Peyer's patch (tissue), 4 donors: ENCODE measurements at regions not wholly inside any gene's neighbourhood (a gene's known extent, or its start where the extent isn't known, plus 50 kb on each side); places are given as distances from the start of the nearest gene placed in this dataset.

Experiments used
- DNase-seq, 3 donors: peaks; one replicate each; pipeline ENCODE4 v3.0.0-alpha.2; 2017 to 2019
- H3K27ac ChIP-seq, 4 donors: fragments of 200-600 bp; sonication (generic); one replicate each; pipeline ENCODE4 v1.5.1; 2016 to 2019
- H3K27me3 ChIP-seq, 2 donors: fragments of 200-600 bp; sonication (generic); one replicate each; pipeline ENCODE4 v1.5.1; 2019
- H3K36me3 ChIP-seq, 3 donors: fragments of 200-600 bp; sonication (generic); one replicate each; pipeline ENCODE4 v1.5.1; 2016 to 2019
- H3K4me1 ChIP-seq, 4 donors: fragments of 200-600 bp; sonication (generic); one replicate each; pipeline ENCODE4 v1.5.1; 2016 to 2019
- H3K4me3 ChIP-seq, 4 donors: fragments of 200-600 bp; sonication (generic); 1 replicate in 3 of 4; 2 replicates in 1 of 4; pipeline ENCODE4 v1.5.1; 2016 to 2019; ENCODE audit warnings: mild to moderate bottlenecking in 1 of 4
- H3K9me3 ChIP-seq, 4 donors: fragments of 200-600 bp; sonication (generic); one replicate each; pipeline ENCODE4 v1.5.1; 2016 to 2019; ENCODE audit warnings: mild to moderate bottlenecking in 1 of 4
- CTCF ChIP-seq, 6 experiments: fragments of 450-650 bp in 4 of 6; fragments of 200-600 bp in 2 of 6; sonication (generic) in 1 of 6; IDR thresholded peaks; one replicate each; pipeline ENCODE4 v1.5.1; 2017 to 2019; ENCODE audit warnings: antibody characterized with exemption in 6 of 6, mild to moderate bottlenecking in 3 of 6, moderate library complexity in 1 of 6
- POLR2A ChIP-seq, 2 donors: fragments of 450-650 bp; IDR thresholded peaks; one replicate each; pipeline ENCODE4 v1.5.1; 2017; ENCODE audit warnings: antibody characterized with exemption in 2 of 2, mild to moderate bottlenecking in 2 of 2, moderate library complexity in 2 of 2

GRCh38 chr4:18192901-18193300, 171.3 kb upstream of the LCORL start:
- TF ChIP-seq CTCF (IDR thresholded peaks at IDR 0.05) (no peak), POLR2A (IDR thresholded peaks at IDR 0.05) (no peak)
- no peaks in the 10 kb centered on the region for H3K9me3 ChIP-seq

GRCh38 chr4:18185491-18185890, 163.9 kb upstream of the LCORL start:
- H3K9me3 ChIP-seq: no peaks in the 10 kb centered on the region
- no peaks in the 10 kb centered on the region for H3K36me3 ChIP-seq
- TF ChIP-seq POLR2A (IDR thresholded peaks at IDR 0.05): no peak
- no peak for TF ChIP-seq CTCF (IDR thresholded peaks at IDR 0.05)
- H3K27me3 ChIP-seq: no peaks in the 10 kb centered on the region
- no peak for DNase-seq
- H3K4me3 ChIP-seq: no peak overlapping the region
- no peak overlapping the region for H3K27ac ChIP-seq
- no peaks in the 10 kb centered on the region for H3K4me1 ChIP-seq

More at GRCh38 chr4:18192901-18193300, 171.3 kb upstream of the LCORL start:
- no peaks in the 10 kb centered on the region for H3K27me3 ChIP-seq
- H3K4me3 ChIP-seq: no peak overlapping the region
- no peaks in the 10 kb centered on the region for H3K4me1 ChIP-seq
- no peak for DNase-seq
- H3K27ac ChIP-seq: no peak overlapping the region
- H3K36me3 ChIP-seq: no peaks in the 10 kb centered on the region

- DNase-seq: no peak
- Histone ChIP-seq H3K27me3 (no peaks in the 10 kb centered on the region), H3K27ac (no peak overlapping the region), H3K4me3 (no peak overlapping the region), H3K9me3 (no peaks in the 10 kb centered on the region), H3K4me1 (no peaks in the 10 kb centered on the region), H3K36me3 (no peaks in the 10 kb centered on the region)
- TF ChIP-seq POLR2A (IDR thresholded peaks at IDR 0.05) (no peak), CTCF (IDR thresholded peaks at IDR 0.05) (no peak)
Observed at GRCh38 chr4:18180892-18181291, 159.3 kb upstream of the LCORL start.

- Histone ChIP-seq H3K27me3 (no peaks in the 10 kb centered on the region), H3K4me3 (no peak overlapping the region), H3K9me3 (no peaks in the 10 kb centered on the region), H3K27ac (no peak overlapping the region), H3K36me3 (no peaks in the 10 kb centered on the region), H3K4me1 (no peaks in the 10 kb centered on the region)
- DNase-seq: no peak
- TF ChIP-seq CTCF (IDR thresholded peaks at IDR 0.05): no peak
- TF ChIP-seq POLR2A (IDR thresholded peaks at IDR 0.05): no peak
Observed at GRCh38 chr4:18180122-18180521, 158.6 kb upstream of the LCORL start.

DNA sequence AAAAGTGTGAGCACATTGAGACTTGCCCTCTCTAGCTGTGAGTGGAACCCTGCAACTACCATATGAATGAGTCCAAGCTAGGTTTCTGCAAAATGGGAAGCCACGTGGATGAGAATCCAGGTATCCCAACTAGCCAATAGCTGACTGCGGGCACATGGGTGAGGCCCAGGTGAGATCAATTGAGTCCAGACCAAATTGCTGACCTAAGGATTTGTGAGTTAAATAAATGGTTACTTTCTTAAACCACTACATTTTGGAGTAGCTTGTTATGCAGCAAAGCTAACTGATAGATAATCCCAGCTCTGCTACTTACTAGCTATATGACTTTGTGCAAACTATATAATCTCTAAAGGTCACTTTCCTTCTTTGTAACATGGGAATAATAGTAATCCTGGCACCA, 150.3 kb upstream of the LCORL start:
- H3K9me3 ChIP-seq: no peaks in the 10 kb centered on the region
- no peak overlapping the region for H3K4me3 ChIP-seq
- no peak overlapping the region for H3K27ac ChIP-seq
- H3K36me3 ChIP-seq: no peaks in the 10 kb centered on the region
- no peak for DNase-seq
- TF ChIP-seq CTCF (IDR thresholded peaks at IDR 0.05) (no peak), POLR2A (IDR thresholded peaks at IDR 0.05) (no peak)
- no peaks in the 10 kb centered on the region for H3K27me3 ChIP-seq
- H3K4me1 ChIP-seq: no peaks in the 10 kb centered on the region

GRCh38 chr4:18167831-18168230, 146.3 kb upstream of the LCORL start:
- H3K4me1 ChIP-seq: no peaks in the 10 kb centered on the region
- no peak overlapping the region for H3K4me3 ChIP-seq
- no peak for TF ChIP-seq CTCF (IDR thresholded peaks at IDR 0.05)
- no peak for TF ChIP-seq POLR2A (IDR thresholded peaks at IDR 0.05)
- H3K36me3 ChIP-seq: no peaks in the 10 kb centered on the region
- H3K27ac ChIP-seq: no peak overlapping the region
- no peaks in the 10 kb centered on the region for H3K27me3 ChIP-seq
- no peak for DNase-seq
- H3K9me3 ChIP-seq: no peaks in the 10 kb centered on the region
